ENCODE measurements at regions not wholly inside any gene's neighbourhood (a gene's known extent, or its start where the extent isn't known, plus 50 kb on each side); places are given as distances from the start of the nearest gene placed in this dataset.

DNA sequence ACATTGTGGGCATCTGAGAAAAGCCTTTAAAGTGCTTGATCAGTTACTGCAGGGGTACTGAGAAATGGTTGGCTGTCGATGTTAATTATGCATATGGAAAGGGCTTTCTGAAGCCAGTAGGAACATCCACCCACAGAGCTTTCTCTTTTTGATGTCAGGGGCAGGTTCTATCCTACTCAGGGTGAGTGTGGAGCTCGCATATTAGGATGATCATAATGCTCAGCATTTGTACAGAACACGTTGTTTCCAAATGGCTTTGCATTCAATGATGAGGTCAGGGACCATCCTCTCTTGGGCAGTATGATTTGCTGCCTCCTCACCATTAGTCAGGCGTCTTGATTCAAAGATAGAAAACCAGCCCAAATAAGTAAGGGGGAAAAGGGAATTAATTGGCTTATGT lies 141.9 kb downstream of the HMHB1 start:
- no peak overlapping the region for H3K27ac ChIP-seq
- no peaks in the 10 kb centered on the region for H3K9me3 ChIP-seq
- 81% methylated on average over 4 of the region's 4 CpGs for WGBS
- no peak overlapping the region for H3K4me3 ChIP-seq
- no peak for DNase-seq (ENCODE audit: low spot score in 2 of 2)
- no peaks in the 10 kb centered on the region for H3K36me3 ChIP-seq
- TF ChIP-seq, protein P1, sequence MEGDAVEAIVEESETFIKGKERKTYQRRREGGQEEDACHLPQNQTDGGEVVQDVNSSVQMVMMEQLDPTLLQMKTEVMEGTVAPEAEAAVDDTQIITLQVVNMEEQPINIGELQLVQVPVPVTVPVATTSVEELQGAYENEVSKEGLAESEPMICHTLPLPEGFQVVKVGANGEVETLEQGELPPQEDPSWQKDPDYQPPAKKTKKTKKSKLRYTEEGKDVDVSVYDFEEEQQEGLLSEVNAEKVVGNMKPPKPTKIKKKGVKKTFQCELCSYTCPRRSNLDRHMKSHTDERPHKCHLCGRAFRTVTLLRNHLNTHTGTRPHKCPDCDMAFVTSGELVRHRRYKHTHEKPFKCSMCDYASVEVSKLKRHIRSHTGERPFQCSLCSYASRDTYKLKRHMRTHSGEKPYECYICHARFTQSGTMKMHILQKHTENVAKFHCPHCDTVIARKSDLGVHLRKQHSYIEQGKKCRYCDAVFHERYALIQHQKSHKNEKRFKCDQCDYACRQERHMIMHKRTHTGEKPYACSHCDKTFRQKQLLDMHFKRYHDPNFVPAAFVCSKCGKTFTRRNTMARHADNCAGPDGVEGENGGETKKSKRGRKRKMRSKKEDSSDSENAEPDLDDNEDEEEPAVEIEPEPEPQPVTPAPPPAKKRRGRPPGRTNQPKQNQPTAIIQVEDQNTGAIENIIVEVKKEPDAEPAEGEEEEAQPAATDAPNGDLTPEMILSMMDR (IDR thresholded peaks at IDR 0.05), result no peak
- TF ChIP-seq POLR2AphosphoS5 (IDR thresholded peaks at IDR 0.05), result no peak
- no peak for TF ChIP-seq EP300 (IDR thresholded peaks at IDR 0.05)
- no peaks in the 10 kb centered on the region for H3K4me1 ChIP-seq
- no peaks in the 10 kb centered on the region for H3K27me3 ChIP-seq

DNA sequence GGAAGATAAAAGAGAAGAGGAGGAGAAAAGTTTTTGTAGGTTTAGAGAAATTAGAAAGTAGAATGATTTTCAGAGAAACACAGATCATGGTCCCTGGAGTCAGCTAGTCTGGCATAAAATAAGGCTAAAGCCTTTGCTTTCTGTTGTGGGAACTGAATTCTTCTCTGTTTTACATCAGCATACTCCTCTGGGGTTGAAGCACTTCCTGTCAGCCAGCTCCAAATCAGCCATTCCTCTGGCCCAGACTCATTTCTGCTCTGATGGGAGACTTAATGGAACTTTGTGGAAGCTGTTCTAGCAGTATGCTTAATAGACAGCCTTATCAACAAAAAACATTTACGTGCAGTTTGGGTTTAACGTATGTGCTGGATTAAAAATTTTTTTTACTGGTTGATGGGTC lies 143.2 kb downstream of the HMHB1 start:
- H3K27me3 ChIP-seq, result no peaks in the 10 kb centered on the region
- H3K4me3 ChIP-seq, result no peak overlapping the region
- DNase-seq (ENCODE audit: low spot score in 2 of 2), result no peak
- WGBS, result 87% methylated on average over 2 of the region's 2 CpGs
- H3K4me1 ChIP-seq, result no peaks in the 10 kb centered on the region
- TF ChIP-seq POLR2A (IDR thresholded peaks at IDR 0.05) (no peak), EP300 (IDR thresholded peaks at IDR 0.05) (no peak), POLR2AphosphoS5 (IDR thresholded peaks at IDR 0.05) (no peak)
- TF ChIP-seq, protein P1 (IDR thresholded peaks at IDR 0.05), result no peak
- H3K36me3 ChIP-seq, result no peaks in the 10 kb centered on the region
- no peak overlapping the region for H3K27ac ChIP-seq
- no peaks in the 10 kb centered on the region for H3K9me3 ChIP-seq

DNA sequence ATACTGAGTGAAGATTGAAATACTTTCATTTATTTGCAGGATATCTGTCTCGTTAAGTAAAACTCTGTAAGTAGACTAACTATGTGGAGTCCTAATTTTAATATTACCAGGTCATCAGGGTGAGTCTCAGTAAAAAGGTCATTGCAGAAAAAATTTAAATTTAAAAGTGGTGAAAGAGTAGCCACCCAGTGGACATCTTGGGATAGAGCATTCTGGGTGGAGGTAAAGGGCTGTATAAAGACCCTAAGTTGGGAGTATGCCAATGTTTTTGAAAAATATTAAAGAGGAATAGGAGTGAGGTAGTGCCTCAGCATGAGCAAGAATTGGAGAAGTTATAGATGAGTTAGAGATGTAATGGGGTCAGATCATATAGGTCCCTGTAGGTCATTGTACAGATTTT lies 145.5 kb downstream of the HMHB1 start:
- Histone ChIP-seq H3K27me3 (no peaks in the 10 kb centered on the region), H3K4me3 (no peak overlapping the region), H3K27ac (no peak overlapping the region), H3K9me3 (no peaks in the 10 kb centered on the region), H3K36me3 (no peaks in the 10 kb centered on the region), H3K4me1 (no peaks in the 10 kb centered on the region)
- WGBS, result 87% methylated on average over 1 of the region's 1 CpG
- no peak for DNase-seq (ENCODE audit: low spot score in 2 of 2)
- TF ChIP-seq, protein P1 (IDR thresholded peaks at IDR 0.05), result no peak
- TF ChIP-seq EP300 (IDR thresholded peaks at IDR 0.05), result no peak
- TF ChIP-seq POLR2AphosphoS5 (IDR thresholded peaks at IDR 0.05), result no peak
- no peak for TF ChIP-seq POLR2A (IDR thresholded peaks at IDR 0.05)

DNA sequence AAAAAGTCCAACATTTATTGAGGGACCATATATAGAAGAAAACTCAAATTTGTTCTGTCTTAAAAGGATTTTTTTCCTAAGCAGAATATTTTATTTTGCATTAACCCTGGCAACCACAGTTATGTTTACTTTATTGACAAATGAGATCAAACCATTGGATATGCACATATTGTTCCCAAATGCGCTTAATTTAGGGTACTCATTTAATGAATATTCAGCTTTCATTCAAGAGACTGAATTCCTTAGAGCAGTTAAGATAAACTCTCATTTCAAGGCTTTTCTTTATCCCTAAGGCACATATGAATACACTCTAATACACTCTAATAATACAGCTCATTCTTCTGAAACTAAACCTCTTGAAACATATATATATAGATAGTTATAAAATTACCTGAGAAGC lies 150.2 kb downstream of the HMHB1 start:
- TF ChIP-seq, protein P1 (IDR thresholded peaks at IDR 0.05), result no peak
- TF ChIP-seq EP300 (IDR thresholded peaks at IDR 0.05) (no peak), POLR2AphosphoS5 (IDR thresholded peaks at IDR 0.05) (no peak), POLR2A (IDR thresholded peaks at IDR 0.05) (no peak)
- Histone ChIP-seq H3K4me1 (no peaks in the 10 kb centered on the region), H3K27ac (no peak overlapping the region), H3K4me3 (no peak overlapping the region), H3K36me3 (no peaks in the 10 kb centered on the region), H3K9me3 (no peaks in the 10 kb centered on the region), H3K27me3 (no peaks in the 10 kb centered on the region)
- WGBS, result 92% methylated on average over 1 of the region's 1 CpG
- no peak for DNase-seq (ENCODE audit: low spot score in 2 of 2)

DNA sequence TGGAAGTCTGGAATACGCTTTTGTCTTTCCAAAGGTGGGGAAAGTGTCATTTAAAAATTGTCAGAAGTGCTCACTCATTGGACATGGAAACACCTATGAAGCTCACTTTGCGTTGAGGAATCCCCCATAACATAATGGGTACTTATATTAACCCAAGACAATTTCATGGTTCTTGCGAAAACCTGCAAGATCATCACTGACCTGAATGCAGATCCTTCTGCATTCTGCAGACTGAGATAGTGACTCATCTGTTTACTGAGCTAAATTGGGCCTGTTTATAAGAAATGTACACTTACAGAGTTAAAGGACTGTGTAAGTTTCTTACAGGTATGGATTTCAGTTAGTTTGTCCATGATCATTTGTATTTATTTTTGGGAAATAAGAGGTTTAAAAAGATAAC lies 153.0 kb downstream of the HMHB1 start:
- Histone ChIP-seq H3K36me3 (no peaks in the 10 kb centered on the region), H3K9me3 (no peaks in the 10 kb centered on the region), H3K27me3 (no peaks in the 10 kb centered on the region), H3K4me1 (no peaks in the 10 kb centered on the region), H3K4me3 (no peak overlapping the region), H3K27ac (no peak overlapping the region)
- no peak for DNase-seq (ENCODE audit: low spot score in 2 of 2)
- TF ChIP-seq POLR2AphosphoS5 (IDR thresholded peaks at IDR 0.05) (no peak), EP300 (IDR thresholded peaks at IDR 0.05) (no peak), POLR2A (IDR thresholded peaks at IDR 0.05) (no peak)
- TF ChIP-seq, protein P1 (IDR thresholded peaks at IDR 0.05), result no peak
- WGBS, result 93% methylated on average over 3 of the region's 3 CpGs

Measured in suprapubic skin (tissue), 4 donors.